CD4-positive, alpha-beta T cell treated with Interleukin-1 beta for 1 hour (primary cell): ENCODE measurements at regions not wholly inside any gene's neighbourhood (a gene's known extent, or its start where the extent isn't known, plus 50 kb on each side); places are given as distances from the start of the nearest gene placed in this dataset.
"Not testable (repeated sequence)": the region's sequence is repeated elsewhere in the genome, so short reads cannot be mapped to it uniquely, and the experiment has no call there.

Source experiments
- DNase-seq, 2 donors: peaks; one replicate each; pipeline ENCODE4 v3.0.0-alpha.2; 2020 to 2022

DNA sequence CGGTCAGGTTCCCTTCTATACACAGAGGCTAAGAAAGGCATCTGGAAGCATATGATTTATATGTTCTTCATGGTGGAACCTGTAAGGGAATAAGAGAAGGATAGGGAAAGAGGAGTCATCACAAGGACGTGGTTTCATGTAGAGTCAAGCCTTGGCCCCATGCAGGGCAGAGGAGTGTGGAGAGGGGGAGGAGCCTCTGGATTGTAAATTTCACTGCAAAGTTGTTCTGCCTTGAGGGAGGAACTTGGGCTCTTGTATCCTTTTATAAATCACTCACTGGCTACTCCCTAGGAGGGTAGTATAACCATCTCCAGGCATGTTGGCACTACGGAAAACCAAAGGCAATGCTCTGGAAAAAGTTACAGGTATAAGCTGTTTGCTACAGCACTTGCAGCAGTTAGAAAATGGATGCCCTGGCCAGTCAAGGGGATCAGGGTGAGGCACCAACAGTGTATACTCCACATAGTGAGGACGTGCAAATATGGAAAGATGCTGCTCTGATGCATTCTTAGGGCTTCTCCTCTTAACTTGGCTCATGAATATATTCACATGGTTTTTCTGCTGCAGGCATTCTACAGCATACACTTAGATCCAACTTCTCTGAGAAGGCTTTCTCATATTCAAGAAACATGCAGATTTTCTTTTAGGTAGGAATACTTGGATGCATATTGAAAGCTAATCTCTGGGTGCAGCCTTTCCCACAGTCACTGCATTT is 60.3 kb upstream of the ZNF81 start:
- DNase-seq, result no peak

DNA sequence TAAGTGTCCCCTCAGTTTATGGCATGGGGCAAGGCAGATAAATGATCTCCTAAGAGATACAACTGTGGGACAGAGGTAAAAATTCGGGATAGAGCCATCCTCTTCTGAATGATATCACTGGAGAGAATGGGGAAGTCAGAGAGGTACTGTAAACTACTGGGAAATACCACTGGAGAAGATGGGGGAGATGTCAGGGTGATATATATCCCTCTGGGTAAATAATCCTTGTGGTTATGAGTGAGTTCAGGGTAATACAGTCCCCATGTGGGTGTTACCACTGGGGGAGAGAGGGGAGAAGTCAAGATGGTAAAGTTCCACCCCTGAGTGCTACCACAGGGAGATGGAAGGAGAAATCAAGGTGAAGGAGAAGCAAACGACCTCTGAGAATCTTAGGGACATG is 63.9 kb upstream of the ZNF81 start:
- no peak for DNase-seq

DNA sequence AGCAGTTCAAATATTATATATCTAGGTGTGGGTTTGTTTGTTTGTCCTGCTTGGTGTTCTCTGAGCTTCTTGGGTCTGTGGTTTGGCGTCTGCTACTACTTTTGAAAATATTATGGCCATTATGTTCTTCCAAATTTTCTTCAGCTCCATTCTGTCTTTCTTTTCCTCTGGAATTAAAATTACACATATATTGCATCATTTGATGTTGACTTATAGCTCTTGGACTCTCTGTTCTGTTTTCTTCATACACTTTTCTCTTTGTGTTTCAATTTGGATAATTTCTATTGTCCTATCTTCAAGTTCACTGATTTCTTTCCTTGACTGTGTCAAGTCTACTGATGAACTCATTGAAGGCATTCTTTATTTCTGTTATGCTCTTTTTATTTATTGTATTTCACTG is 65.2 kb upstream of the ZNF81 start:
- no peak for DNase-seq

DNA sequence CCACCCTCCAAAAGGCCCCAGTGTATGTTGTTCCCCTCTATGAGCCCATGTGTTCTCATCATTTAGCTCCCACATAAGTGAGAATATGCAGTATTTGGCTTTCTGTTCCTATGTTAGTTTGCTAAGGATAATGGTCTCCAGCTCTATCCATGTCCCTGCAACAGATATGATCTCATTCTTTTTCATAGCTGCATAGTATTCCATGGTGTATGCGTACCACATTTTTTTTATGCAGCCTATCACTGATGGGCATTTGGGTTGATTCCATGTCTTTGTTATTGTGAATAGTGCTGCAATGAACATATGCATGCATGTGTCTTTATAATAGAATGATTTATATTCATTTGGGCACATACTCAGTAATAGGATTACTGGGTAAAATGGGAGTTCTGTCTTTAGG is 73.9 kb upstream of the ZNF81 start:
- DNase-seq, result not testable (repeated sequence)

DNA sequence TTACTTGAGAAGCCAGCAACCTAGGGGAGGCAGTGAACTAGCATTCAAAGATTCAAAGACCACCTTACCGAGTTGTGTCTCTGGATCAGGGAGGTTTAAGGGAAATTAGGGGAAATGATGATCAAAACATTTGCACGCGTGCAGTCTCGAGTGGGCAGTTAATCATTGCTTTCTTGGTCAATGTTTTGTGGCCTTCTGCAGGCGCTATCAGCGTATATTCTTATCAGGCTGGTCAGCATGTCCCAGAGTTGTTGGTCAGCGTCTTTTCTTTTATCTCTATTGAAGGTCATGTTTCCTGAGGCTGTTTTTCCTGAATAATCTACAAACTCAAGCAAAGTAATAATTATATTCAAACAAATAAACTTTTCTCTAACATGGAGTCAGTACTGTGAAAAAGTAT is 84.0 kb upstream of the ZNF81 start:
- no peak for DNase-seq

DNA sequence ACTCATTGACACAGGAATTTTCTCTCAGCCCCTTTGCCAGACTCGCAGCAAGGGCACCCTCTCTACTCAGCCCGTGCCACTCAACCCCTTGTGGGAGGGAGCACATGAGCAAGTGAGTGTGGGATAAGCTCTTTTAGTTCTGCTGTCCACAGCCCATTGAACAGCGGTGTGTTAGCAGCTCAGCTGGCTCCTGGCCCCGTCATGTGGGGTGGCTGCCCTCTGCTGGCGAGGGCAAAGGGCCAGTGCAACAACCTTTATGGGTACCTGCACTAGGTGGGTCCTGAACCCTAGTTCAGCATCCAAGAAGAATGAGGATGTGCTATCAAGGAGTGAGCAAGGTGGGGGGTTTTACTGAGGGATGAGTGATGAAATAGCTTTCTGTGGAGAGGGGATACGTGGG is 85.0 kb upstream of the ZNF81 start:
- DNase-seq, result peak; percentile 4 to 15

DNA sequence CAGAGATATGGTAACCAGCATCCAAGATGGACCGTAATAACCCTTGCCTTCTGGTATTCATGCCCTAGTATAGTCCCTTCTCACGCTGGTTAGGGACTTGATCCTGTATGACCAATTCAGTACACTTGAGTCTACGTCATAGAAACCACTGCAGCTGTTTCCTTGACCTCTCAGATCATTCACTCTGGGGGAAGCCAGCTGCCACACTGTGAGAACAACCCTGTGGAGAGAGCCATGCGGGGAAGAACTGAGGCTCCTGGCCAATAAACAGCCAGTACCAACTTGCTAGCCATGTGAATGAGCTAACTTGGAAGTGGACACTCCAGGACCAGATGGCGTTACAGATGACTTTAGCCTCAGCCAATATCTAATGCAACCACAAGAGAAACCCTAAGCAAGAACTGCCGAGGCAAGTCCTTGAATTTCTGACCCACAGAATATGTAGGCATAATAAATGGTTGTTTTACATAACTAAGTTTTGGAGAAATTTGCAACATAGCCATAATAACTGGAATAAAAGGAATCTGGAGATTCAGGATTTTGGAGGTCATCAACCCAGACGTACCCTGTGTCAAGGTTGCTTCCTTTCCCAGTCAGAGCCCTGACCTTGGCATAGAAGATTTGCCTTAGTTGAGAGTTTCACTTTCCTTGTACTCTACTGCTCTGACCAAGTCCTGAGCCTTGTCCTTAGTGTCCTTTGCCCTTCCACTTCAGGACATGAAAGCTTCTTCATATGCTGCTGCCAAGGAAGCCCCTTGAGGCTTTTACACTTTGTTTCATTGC is 87.3 kb upstream of the ZNF81 start:
- DNase-seq, result no peak

DNA sequence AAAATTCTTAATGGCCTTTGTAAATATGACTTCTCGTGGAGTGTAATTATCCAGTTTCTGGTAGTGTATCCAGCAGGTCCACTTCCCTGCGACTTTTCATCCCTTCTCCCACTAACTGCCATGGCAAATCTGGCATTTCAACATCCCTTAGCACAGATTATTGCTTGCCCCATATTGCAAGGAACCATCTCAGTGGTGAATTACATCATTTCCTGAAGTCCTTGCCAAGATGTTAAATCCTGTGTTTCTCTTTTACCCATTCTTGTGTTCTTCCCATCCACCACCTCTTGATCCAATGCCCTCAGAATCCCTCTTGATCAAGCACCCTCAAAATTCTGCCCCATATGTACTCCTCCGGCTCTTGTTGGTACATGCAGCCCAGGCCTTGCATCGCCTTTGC is 88.1 kb upstream of the ZNF81 start:
- no peak for DNase-seq

DNA sequence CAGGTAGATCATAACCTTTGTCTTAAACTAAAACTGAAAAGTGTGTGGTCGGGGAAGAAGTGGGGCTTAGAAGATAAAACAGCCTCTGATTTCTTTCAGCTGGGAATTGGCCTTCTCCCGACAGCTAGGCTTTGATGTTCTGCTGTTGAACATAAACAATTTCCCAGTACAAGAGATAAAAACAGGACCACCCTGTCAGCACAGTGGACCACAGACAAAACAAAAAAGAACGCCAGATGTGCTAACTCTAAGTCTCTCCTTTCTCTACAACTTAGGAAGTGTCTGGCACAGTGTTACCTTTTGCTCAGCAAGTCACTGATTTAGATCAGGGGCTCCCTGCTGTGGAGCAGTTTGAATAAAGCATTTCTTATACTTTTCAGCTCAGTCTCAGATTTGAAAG is 87.5 kb upstream of the UXT start:
- DNase-seq, result no peak

DNA sequence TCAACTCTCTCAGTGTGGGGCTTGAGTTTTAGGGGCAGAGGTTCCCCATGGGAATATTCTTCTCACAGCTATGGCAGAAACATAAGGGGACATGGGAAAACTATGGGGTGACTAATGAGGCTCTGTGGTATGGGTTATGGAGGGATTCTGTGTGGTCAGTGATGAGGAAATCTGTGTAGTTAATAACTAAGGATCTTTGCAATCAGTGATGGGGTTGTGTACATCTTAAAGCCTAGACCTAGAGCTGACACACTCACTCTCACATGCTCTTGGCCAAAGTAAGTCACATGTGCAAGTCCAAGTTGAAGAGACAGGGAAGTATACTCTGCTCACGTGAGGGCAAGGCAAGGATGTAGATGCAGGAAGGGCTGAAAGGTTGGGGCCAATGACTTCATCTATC is 86.4 kb upstream of the UXT start:
- DNase-seq, result no peak

DNA sequence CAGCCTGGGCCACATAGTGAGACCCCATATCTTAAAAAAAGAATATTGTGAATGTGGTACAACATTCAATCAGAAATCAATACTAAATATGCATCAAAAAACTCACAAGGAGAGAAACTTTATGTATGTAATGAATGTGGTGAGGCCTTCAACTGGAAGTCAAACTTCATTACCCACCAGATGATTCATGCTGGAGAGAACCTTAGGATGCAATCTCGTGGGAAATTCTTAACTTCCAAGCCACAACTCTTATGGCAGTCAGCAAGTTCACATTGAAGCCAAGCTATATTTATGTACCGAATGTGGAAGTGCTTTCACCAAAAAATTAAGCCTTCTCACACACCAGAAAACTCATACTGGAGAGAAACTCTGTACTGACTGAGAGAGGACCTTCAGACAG is 84.5 kb upstream of the UXT start:
- no peak for DNase-seq

DNA sequence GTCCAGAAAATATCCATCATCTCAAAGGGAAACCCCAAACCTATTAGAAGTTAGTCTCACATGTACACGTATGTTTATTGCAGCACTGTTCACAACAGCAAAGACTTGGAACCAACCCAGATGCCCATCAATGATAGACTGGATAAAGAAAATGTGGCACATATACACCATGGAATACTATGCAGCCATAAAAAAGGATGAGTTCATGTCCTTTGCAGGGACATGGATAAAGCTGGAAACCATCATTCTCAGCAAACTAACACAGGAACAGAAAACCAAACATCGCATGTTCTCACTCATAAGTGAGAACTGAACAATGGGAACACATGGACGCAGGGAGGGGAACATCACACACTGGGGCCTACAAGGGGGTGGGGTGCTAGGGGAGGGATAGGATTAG is 79.9 kb upstream of the UXT start:
- DNase-seq, result not testable (repeated sequence)

DNA sequence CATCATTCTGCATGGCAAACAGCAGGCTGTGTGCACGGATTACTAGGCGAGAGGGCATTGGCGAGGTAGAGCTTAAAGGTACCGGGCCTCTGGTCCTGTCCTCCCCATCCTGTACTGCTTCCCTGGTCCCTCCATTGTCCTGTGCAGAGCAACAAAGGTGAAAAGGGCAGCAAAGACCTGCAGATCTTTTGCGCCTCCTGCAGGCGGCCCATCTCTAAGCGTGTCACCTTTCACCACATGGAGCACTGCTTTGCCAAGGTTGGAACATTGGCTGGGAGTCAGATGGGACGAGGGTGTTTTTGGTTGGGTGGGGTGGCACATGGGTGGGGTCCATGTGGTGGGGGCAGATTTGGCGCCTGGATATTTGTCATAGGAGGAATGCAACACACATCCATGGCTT is 64.7 kb upstream of the UXT start:
- DNase-seq, result no peak

DNA sequence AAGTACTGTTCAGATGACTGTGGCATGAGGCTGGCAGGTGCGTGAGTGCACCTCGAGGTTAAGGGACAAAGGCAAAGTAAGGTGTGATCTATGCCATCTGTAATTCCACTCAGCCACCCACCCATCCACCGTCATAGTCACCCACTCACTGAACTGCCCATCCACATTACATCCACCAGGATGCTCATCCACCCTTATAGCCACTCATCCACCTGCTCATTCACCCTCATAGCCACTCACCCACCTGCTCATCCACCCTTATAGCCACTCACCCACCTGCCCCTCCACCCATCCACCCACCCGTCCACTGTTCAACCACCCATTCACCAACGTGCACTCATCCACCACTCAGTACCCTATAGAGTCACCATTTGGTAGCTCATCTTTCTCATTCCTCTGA is 64.1 kb upstream of the UXT start:
- DNase-seq, result no peak

DNA sequence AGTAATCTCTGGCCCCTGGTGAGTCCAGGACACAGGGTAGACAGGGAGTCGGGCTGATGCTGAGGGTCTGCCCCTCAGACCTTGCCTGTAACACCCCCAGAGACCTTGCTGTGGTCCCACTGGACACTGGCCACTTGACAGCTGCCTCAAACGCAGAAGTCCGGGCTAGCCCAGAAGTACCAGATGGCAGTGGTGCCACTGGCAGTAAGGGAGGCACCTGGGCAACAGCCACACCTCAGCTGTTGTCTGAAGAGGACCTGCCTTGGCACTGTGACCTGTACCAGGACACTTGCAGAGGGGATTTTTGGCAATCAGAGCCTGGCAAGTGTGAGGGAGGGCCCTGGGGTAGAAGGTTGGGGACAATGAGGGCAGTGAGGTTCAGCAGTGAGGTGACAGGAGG is 63.3 kb upstream of the UXT start:
- no peak for DNase-seq

DNA sequence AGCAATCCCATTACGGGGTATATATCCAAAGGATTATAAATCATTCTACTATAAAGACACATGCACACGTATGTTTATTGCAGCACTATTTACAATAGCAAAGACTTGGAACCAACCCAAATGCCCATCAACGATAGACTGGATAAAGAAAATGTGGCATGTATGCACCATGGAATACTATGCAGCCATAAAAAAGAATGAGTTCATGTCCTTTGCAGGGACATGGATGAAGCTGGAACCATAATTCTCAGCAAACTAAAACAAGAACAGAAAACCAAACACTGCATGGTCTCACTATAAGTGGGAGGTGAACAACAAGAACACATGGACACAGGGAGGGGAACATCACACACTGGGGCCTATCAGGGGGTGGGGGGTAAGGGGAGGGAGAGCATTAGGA is 56.1 kb upstream of the UXT start:
- not testable (repeated sequence) for DNase-seq

DNA sequence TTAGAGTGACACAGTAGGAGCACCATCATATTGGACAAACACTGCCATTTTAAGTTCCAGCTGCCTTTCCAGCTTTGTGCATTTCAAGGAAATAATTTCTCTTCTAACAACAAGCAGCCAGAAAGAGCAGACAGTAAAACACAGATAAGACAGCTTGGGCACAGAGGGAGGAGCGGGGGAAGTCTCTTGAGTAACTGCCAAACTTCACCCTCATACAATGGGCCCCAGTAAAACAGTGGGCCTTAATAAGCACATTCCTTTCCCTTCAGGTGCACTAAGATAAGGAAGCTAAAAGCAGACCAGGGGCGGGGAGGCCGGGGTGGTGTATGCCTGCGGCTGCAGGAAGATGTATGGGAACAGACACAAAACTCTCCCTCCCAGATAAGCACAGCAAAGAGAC is 53.7 kb upstream of the UXT start:
- not testable (repeated sequence) for DNase-seq

DNA sequence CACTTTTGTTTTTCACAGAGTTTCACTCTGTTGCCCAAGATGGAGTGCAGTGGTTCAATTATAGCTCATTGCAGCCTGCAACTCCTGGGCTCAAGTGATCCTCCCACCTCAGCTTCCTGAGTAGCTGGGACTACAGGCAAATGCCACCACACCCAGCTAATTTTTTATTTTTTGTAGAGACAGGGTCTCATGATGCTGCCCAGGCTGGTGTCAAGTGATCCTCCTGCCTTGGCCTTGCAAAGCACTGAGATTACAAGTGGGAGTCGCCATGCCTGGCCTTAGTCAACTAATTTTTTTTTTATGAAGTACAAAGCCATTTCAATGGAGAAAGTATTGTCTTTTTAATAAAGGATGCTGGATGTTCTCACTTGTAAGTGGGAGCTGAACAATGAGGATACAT is 51.3 kb upstream of the UXT start:
- no peak for DNase-seq
